Lower leg skin (tissue), 3 donors: ENCODE measurements at regions not wholly inside any gene's neighbourhood (a gene's known extent, or its start where the extent isn't known, plus 50 kb on each side); places are given as distances from the start of the nearest gene placed in this dataset.
"Not testable (repeated sequence)": the region's sequence is repeated elsewhere in the genome, so short reads cannot be mapped to it uniquely, and the experiment has no call there.

ENCODE experiments used
- POLR2A ChIP-seq, 2 donors: fragments of 450-650 bp; IDR thresholded peaks; one replicate each; pipeline ENCODE4 v1.6.1; 2016 to 2017; ENCODE audit warnings: antibody characterized with exemption in 2 of 2, mild to moderate bottlenecking in 1 of 2, moderate library complexity in 1 of 2
- TF ChIP-seq, protein P1 (sequence below), 3 donors: fragments of 450-650 bp; IDR thresholded peaks; one replicate each; pipeline ENCODE4 v1.5.1; 2016; ENCODE audit warnings: antibody characterized with exemption in 3 of 3, mild to moderate bottlenecking in 3 of 3, moderate library complexity in 2 of 3

DNA sequence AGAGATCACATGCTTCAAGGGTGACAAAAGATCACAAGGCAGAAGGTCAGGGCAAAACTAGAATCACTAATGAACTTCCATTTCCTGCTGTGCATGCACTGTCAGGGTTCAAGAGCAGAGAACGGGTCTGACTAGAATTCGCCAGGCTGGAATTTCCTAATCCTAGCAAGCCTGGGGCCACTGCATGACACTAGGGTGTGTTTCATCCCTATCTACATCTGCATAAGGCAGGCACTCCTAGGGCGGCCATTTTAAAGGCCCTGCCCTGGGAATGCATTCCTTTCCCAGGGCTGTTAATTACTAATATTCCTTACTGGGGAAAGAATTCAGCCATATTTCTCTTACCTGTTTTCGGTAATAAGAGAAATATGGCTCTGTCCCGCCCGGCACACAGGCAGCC is 734.1 kb downstream of the TFAP2A start:
- TF ChIP-seq, protein P1, sequence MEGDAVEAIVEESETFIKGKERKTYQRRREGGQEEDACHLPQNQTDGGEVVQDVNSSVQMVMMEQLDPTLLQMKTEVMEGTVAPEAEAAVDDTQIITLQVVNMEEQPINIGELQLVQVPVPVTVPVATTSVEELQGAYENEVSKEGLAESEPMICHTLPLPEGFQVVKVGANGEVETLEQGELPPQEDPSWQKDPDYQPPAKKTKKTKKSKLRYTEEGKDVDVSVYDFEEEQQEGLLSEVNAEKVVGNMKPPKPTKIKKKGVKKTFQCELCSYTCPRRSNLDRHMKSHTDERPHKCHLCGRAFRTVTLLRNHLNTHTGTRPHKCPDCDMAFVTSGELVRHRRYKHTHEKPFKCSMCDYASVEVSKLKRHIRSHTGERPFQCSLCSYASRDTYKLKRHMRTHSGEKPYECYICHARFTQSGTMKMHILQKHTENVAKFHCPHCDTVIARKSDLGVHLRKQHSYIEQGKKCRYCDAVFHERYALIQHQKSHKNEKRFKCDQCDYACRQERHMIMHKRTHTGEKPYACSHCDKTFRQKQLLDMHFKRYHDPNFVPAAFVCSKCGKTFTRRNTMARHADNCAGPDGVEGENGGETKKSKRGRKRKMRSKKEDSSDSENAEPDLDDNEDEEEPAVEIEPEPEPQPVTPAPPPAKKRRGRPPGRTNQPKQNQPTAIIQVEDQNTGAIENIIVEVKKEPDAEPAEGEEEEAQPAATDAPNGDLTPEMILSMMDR (IDR thresholded peaks at IDR 0.05): not testable (repeated sequence)
- not testable (repeated sequence) for TF ChIP-seq POLR2A (IDR thresholded peaks at IDR 0.05)
